ENCODE measurements at regions not wholly inside any gene's neighbourhood (a gene's known extent, or its start where the extent isn't known, plus 50 kb on each side); places are given as distances from the start of the nearest gene placed in this dataset.
"Not testable (repeated sequence)": the region's sequence is repeated elsewhere in the genome, so short reads cannot be mapped to it uniquely, and the experiment has no call there.

DNA sequence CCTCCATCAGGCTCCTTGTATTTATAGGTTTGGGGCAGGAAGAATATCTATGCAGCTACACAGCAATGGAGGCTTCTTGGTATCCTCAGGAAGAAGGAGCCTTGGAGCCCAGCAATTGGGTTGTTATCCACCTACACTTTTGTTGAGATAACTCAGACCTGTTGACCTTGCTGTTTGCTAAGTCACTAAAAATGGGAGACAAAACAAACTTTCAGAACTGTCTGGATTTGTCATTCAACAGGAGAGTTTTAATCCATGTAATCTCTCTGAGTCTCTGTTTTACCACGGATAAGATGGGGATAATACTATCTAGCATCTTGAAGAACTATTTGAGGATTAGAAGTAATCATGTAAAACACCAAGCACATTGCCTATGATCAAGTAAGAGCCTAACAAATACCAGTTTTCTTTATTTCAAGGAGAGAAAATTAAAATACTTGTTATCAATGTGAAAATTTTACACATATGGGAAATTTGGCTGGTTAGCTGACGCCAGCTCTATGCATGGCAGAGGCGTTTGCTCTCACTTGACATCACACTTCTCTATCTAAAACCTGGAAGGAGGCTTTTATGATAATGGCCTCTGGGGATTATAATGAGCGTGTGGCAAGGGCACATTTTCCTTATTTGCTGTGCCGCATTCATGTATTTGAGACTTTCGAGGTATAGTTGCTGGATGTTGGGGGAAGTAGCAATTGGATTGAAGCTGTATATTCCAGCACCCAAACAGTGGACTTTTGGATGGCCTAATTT, 215.6 kb downstream of the PDCD6IP start:
- no peak for DNase-seq

DNA sequence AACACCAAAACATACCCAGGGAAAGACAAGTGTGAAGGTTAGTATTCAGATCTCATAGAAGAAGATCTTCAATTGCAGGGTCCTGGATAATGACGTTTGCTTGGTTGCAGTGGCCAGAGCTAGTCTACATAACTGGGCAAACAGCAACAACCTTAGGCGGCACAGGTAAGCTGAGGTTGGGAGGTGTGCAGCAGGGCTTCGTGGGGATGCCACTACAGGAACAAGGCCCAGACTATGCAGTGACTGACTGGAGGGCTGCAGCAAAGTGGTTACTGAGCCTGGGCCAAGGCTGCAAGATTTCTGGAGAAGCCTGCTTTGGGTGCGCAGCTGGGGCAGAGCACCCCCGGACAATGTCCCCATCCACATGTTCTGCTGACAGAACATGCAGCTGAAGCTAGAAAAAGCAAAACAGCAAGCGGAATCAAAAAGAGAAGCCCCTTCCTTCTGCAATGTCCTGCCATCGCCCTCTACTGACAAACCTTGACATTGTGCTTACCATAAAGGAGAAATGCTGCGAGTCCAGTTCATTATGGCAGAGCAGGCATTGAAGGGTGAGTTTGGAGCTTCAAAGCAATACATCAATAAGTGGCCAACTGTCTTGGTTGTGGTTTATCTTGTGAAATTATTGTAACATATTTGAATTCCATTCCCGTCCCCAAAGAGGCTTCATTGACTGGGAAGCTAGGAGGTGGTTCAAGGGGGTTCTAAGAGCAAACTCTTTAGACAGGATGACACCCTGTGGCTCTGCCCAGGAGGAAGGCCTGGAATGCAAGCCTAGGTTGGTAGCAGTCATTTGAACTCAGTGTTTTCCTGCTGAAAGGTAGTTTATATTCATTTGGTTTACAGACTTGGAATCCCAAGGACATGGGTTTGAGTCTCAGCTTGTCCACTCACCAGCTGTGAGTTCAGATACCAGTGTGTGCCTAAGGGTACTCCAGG, 217.0 kb downstream of the PDCD6IP start:
- no peak for DNase-seq

DNA sequence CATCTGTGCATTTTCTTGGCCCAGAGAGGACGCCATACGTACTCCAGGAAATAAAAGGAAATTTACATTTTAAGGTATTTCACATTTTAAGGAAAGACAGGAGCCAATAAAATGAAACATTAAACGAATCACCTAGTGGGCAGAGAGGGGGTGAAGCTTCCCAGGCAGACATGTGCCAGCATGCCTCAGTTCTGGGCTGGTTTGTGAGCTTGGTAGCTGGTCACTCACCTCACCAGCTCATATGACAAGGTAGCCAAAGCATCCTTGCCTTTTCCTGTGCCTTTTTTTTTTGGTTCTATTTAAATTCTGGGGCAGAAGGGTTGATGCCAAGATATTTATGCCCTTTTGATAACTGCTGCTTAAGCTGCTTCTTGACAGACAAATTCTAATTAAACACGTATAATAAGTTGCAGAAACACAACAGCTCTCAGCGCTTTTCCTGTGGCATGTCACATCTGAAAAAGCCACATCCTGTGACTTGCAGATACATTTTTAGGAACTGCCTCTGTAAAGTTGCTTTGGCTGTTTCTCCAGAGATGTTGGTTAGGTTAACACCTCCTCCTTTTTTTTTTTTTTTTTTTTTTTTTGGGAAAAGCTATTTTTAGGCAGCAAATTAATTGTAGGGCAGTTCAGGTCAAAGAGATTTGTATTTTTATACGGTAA, 218.6 kb downstream of the PDCD6IP start:
- no peak for DNase-seq

DNA sequence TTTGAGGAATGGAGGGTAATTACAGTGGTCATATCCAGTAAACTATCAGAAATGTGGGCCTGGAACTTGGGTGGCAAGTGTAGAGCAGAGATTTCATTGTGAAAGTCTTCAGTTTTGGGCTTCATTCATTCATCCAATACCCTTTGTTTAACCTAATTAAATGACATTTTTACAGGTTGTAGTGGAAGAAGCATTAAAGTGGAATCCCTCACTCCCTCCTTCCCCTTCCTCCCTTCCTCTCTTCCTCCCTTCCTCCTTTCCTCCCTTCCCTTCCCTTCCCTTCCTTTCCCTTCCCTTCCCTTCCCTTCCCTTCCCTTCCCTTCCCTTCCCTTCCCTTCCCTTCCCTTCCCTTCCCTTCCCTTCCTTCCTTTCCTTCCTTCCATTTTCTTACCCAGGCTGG, 219.3 kb downstream of the PDCD6IP start:
- DNase-seq: no peak

DNA sequence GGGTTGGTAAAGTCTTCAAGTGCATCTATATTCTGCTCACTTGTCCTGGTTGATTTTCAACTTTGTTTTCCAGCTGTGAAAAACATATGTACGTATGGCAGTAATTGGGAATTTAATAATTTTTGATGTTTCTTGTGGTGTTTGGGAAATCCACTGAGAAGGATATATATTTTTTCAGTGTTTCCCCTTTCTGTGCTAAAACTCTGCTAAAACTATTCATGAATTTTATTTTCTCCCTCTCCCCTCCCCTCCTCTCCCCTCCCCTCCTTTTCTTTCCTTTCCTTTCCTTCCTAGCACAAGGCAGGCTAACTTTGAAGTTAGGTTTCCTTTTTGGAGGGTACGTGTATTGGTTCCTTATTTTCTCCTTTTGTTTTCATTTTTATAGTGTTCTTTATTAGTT, 220.7 kb downstream of the PDCD6IP start:
- no peak for DNase-seq

DNA sequence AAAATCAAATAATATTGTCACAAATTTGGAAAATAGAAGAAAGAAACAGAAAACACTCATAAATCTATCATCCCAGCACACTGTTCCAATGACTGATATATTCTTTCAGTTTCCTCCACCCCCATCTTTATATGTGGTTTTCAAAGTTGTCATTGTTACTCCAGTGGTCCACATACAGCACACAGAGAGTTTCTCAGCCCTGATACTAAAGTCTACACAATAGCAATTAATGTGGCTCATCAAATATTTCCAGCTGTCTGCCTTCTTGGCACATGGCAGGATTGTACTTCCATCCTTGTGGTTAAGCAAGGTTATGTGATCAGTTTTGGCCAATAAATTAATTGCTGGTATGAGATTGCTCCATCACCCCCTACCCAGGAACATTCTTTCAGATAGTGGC, 221.7 kb downstream of the PDCD6IP start:
- DNase-seq: no peak

DNA sequence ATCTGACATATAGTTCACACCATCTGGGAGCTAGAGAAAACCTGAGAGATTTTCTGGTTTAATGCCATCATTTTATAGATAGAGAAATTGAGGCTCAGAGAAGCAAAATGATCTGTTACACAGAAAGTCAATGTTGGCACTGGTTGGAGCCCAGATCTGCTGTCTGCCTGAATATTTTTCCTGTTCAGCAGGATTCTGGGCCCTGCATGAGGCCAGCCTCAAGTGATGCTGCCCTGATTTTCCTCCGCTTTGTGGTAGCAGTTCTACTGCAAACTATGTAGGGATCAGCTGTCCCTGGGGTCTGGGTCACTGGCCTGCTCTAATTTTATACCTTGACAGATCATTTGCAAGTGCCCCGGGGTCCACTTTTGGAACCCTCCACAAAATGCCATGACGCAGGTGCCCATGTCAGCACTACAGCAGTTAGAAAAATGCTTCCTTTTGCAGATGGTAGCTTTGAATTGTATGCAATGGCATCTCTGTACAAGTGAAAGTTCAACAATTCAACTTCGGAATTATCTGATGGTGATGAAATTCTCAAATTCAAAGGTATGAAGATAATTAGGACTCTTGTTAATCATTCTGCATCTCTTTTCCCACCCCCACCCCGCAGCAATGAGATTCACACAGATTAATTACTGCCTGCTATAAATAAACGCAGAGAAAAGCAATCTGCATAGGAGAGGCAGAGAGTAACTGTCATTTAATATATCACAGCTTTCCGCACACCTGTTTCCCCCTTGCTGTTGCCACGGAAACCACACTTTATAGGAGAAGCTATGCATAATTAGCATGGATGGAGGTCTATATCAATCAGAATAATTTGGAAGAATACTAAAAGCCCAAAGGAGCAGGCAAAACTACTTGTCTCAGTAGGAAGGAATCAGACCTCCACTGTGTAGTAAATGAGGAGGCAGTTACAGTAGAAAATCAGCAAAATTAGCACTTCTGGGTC, 222.6 kb downstream of the PDCD6IP start:
- DNase-seq: no peak

DNA sequence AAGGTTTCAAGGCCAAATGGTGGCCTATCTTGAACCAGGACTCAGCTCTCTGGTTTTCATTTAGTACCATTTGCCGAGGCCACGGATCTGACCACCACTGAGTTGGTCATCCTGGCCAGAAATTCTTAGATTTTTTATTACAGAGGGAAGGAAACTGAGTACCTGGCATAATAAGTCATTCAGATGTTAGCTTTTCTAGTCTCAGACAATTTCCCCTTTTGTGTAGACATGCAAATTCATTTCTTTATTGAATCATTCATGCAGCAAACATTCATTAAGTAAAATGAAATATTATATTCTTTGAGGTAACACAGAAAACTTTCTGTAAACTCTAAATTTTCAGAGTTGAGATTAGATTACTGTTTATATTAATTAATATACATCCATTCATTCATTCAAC, 223.7 kb downstream of the PDCD6IP start:
- DNase-seq: no peak

DNA sequence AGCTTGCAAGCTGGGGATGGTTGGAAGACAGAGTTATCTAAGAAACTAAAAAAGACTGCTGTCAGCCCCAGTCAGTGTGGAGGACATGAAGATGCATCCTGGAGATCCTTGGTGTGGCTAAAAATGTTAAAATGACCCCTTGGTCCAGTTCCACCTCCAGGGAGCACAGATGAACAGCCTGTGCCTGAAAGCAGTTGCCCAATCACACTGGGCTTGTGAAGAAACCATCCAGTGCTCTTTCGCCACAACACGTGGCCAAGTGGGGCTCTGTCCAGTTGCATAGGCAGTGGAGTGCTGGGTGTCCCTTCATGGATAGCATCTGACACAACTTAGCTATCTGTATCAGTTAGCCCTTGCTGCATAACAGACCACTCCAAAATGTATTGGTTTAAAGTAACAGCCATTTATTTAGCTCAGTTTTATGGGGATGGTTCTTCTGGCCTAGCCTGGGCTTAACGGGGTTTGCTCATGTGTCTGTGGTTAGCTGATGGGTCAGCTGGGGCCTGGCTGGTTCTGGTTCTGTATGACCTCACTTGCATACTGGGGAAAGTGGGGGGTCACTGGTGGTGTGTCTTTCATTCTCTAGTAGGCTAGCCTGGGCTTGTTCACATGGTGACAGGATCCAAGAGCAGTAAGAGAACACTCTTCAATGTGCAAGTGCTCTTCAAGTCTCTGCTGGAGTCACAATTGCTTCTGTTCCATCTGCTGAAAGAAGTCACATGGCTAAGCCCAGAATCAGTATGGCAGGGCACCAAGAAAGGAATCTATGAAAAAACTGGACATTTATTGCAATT, 226.2 kb downstream of the PDCD6IP start:
- no peak for DNase-seq

DNA sequence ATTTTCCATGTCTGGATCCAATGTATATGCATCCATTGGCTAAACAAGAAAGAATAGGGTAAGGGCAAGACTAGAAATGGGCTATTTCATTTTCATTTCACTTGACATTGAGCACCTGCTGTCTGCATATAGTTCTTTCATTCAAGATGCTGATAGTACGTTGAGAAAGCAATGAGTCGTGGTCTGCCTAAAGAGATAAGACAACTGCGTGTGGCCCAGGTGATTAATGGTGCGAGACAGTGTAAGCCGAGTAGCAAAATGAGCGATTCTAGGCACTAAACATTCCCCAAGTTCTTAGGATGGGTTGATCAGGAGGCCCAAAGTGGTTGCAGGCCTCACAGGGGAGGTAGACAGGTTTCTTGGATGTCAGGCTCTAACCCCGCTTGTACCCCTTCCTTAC, 235.4 kb downstream of the PDCD6IP start:
- no peak for DNase-seq

DNA sequence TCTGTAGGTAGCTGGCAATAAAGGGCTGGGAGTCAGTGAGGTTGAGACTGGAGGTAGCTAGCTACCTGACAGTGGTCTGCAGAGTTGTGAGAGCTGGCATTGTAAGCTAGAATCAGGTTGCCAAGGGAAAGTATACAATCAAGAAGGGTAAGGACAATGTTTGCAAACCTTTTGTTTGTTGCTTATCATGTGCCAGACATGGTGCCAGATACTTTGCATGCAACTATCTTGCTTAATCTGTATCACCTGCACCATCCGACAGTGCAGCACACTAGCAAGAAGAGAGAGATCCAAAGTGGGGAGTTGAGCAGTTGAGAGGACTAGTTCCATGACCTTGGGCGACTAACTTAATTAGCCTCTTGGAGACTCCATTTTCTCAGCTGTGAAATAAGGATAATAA, 236.4 kb downstream of the PDCD6IP start:
- DNase-seq: no peak

DNA sequence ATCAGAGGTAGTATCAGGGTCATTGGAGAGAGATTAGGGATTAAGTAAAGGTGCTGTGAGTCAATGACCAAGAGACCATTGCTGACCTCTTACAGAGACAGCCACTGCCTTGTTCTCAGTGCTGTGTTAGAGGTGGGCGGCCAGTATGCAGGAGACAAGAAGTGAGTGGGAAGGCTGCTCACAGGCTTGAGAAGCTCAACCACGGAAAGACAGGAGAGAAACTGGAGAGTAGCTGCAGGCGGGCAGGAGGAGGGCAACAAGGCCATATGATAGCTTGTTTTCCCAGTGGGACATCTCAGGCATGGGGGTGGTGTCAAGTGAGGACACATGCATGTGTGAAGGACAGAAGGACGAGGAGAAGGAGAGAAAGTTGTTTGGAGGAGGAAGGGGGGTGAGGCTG, 237.3 kb downstream of the PDCD6IP start:
- DNase-seq: no peak

DNA sequence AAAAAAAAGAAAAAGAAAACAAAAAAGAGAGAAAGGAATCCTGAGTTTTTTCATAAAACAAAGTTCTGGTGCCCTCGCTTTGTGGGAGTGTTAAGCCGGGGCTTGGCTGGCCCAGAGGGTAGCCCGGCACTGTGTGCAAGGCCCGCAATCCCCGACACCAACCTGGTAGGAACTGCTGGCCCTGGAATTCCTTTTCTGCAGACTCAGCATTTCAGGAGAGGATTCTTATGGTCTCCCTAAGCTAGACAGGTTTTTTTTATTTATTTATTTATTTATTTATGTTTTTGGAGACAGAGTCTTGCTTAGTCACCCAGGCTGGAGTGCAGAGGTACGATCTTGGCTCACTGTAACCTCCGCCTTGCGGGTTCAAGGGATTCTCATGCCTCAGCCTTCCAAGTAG, 238.8 kb downstream of the PDCD6IP start:
- no peak for DNase-seq

DNA sequence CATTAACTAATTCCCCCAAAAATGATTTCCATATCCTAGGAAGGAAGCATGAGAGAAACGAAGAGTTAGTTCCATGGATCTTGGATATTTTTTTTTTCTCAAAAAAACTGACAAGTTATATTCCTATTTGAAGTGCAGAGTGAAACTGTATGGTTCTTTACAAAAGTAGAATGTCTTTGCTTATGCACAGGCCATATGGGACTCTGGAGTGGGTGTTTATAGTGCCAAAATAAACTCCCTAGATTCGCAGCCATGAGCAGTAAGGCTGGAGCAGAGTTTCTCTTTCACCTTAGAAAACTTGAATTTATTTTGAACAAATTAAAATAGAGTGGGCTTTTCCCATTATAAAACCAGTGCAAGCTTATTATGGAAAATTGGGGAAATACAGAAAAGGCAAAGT, 239.7 kb downstream of the PDCD6IP start:
- DNase-seq: no peak

DNA sequence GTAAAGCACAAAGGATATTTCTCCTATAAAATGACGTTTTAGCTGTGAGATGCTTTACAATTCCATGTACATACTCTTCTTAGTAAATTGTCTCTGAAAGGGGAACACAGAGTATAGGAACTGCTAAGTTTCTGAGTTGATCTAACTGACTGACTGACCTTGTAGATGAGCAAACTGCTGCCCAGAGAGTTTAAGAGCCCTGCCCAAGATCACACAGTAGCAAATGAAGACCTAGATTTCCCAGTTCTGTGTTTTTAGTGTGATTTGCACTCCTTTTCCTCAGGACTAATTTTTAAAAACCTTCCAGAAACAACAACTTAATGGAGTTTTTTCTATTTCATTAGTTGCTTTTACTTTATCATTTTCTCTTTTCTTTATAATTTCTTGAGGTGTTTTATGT, 247.7 kb downstream of the PDCD6IP start:
- no peak for DNase-seq

DNA sequence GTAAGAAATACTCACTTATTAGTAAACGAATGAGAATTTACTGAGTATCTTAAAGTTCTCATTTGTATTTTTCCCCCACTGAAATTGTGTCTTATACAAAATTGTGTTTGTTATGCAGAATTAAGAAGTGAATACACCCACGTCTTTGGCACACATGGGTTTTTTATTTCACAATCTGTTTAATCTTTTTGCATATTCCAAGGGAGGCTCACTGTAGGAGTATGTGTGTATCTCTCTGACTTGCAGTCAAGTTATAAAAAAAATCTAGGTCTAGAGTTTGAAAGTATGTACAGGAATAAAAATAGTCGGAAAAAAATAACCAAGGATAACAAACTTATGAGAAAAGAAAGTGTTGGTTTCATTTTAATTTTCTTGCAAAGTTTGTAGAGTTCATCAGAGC, 255.2 kb downstream of the PDCD6IP start:
- DNase-seq: no peak

DNA sequence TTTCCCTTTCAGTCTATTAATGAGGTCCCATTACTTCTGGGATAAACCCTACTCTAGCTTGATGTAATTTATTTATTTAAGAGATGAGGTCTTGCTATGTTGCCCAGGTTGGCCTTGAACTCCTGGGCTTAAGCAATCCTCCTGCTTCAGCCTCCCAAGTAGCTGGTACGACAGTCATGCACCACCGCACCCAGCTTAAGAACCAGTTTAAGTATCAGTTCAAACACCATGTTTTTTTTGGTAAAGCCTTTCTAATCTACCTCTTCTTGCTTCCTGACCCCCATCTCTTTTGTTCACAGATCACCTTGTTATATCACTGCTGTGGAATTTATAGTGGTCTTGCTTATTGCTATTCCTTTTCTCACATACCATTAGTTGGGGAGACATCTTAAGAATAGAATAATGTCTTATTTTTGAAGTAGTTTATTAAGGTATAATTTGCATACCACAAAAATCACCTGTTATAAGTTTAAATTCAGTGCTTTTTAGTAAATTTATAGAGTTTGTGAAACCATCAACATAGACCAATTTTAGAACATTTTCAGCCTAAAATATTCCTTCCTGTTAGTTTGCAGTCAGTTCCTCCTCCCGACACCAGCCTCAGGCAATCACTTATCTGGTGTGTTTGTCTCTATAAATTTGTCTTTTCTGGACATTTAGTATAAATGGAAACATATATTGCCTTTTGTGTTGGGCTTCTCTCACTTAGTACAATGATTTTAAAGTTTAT, 257.9 kb downstream of the PDCD6IP start:
- no peak for DNase-seq

DNA sequence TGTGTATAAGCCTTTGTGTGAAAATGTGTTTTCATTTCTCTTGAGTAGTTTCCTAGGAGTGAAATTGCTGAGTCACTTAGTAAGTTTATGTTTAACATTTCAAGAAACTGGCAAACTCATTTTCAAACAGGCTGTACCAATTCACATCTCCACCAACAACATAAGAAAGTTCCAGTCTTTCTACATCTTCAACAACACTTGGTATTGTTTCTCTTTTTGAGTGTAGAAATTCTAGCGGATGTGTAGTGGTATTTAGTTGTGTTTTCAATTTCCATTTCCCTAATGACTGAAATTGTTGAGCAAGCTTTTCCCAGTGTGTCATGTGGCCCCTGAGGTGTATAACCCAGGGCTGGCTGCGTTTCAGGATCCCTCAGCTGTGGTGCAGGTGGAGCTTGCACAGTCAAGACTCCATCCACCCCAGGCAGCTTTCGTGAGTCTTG, 258.5 kb downstream of the PDCD6IP start:
- DNase-seq: no peak

DNA sequence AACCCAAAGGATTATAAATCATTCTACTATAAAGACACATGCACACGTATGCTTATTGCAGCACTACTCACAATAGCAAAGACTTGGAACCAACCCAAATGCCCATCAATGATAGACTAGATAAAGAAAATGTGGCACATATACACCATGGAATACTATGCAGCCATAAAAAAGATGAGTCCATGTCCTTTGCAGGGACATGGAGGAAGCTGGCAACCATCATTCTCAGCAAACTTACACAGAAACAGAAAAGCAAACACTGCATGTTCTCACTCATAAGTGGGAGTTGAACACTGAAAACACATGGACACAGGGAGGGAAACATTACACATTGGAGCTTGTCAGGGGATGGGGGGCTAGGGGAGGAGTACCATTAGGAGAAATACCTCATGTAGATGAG, 262.6 kb downstream of the PDCD6IP start:
- DNase-seq: not testable (repeated sequence)

DNA sequence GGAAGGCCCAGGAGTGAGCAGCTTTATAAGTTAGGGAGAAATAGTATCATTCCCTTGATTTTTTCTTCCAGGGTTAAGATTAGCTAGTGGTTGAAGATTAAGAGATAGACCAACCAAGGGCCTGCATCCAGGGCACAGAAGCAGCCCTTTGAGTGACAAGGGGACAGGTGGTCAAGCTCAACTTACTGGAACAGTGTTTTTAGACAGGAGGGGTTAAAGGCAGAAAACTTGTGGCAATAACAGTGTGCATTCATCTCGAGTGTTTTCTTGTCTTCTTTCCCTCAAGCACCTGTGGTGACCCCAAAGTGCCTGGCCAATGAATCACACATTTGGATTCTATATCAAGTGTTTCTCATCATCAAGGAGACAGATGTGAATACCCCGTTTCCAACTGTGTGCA, 267.5 kb downstream of the PDCD6IP start:
- DNase-seq: no peak

DNA sequence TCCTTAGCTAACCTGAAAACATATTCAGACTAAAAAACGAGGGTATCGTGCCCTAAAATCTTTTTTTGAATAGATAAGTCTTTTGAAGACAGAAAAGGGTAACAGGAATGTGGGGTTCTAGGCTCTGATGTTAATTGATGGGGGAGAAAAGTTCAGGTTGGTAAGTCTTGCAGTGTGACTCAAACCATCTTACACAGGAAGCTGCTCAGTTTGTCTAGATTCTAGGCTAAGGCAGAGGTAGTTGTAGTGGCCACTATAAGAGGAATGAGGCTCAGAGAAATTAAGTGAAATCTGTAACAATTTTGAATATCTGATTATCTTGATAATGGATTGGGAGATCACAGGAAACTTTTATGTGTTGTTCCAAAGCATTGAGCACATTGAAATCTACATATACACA, 267.9 kb downstream of the PDCD6IP start:
- no peak for DNase-seq

Measured in GOT3 (cell line).